Panc1 (cell line): ENCODE measurements at regions not wholly inside any gene's neighbourhood (a gene's known extent, or its start where the extent isn't known, plus 50 kb on each side); places are given as distances from the start of the nearest gene placed in this dataset.

Experiments used
- ATAC-seq: fragments of 200-7000 bp; cut with Tn5 transposase; 2 replicates; pipeline ENCODE4 v1.9.1; 2020; ENCODE audit warnings: mild to moderate bottlenecking, moderate library complexity
- BruUV-seq: library from RNA; stranded (reverse); fragments of 400-500 nt; replicated peaks from 2 replicates; lab custom pipeline; 2021; lab: Mats Ljungman, UMichigan
- CTCF ChIA-PET: fragments of 300-600 bp; sonication (Branson Sonifier 250); formaldehyde crosslinking; loops from one replicate; lab custom pipeline; 2022; ENCODE audit warnings: antibody characterized with exemption; lab: Charles Lee
- POLR2A ChIA-PET: fragments of 300-600 bp; sonication (Branson Sonifier 250); formaldehyde crosslinking; loops from one replicate; lab custom pipeline; 2022; ENCODE audit warnings: antibody characterized with exemption; lab: Charles Lee
- DNase-seq: peaks from one replicate; pipeline ENCODE4 v3.0.0-alpha.2; 2010; ENCODE audit warnings: low read depth, low spot score
- H3K27ac ChIP-seq: 2 replicates; pipeline ENCODE4 v1.5.1; 2011; ENCODE audit warnings: mild to moderate bottlenecking, low read length, inconsistent platforms
- H3K27me3 ChIP-seq: fragments of 200-500 bp; sonication (Bioruptor generic); 2 replicates; pipeline ENCODE4 v1.6.0; 2014; ENCODE audit warnings: low read length, inconsistent platforms; ENCODE audit not compliant: control insufficient read depth, insufficient read depth
- H3K36me3 ChIP-seq: fragments of 200-500 bp; sonication (Bioruptor generic); 2 replicates; pipeline ENCODE4 v1.5.1; 2014; ENCODE audit warnings: inconsistent platforms, mild to moderate bottlenecking, low read length, moderate library complexity; ENCODE audit not compliant: control insufficient read depth, insufficient read depth
- H3K4me1 ChIP-seq: 2 replicates; pipeline ENCODE4 v1.5.1; 2011; ENCODE audit warnings: inconsistent platforms, mild to moderate bottlenecking, low read length, moderate library complexity; ENCODE audit not compliant: control insufficient read depth, insufficient read depth
- H3K4me3 ChIP-seq, 2 experiments: 2 replicates each; pipeline ENCODE4 v1.5.1; 2011 to 2012; ENCODE audit warnings: low read depth in 2 of 2, low read length in 2 of 2, mild to moderate bottlenecking in 2 of 2, inconsistent platforms in 1 of 2, moderate library complexity in 1 of 2
- H3K9me3 ChIP-seq: fragments of 200-500 bp; sonication (Bioruptor generic); 2 replicates; pipeline ENCODE4 v1.5.1; 2014; ENCODE audit warnings: low read depth, mild to moderate bottlenecking, inconsistent platforms, low read length, moderate library complexity; ENCODE audit not compliant: control insufficient read depth, insufficient read depth
- POLR2AphosphoS5 ChIP-seq: IDR thresholded peaks from 2 replicates; pipeline ENCODE4 v1.6.1; 2012; ENCODE audit warnings: mild to moderate bottlenecking, low read depth, low read length, moderate library complexity
- SIN3A ChIP-seq: IDR thresholded peaks from 2 replicates; pipeline ENCODE4 v1.6.1; 2012; ENCODE audit warnings: low read depth, mild to moderate bottlenecking, low read length, moderate library complexity, borderline replicate concordance; ENCODE audit not compliant: insufficient read depth
- TCF7L2 ChIP-seq: IDR thresholded peaks from 2 replicates; pipeline ENCODE4 v1.6.1; 2011; ENCODE audit warnings: mild to moderate bottlenecking, low read depth, low read length, inconsistent platforms
- in situ Hi-C: cut with HindIII; loops from 2 replicates; pipeline ENCODE4 v1.10.0; 2016; ENCODE audit warnings: low sequenced_read_pairs, low pct_unique_long_range_greater_than_20kb
- intact Hi-C: fragments of 100-400 bp; cut with micrococcal nuclease; formaldehyde crosslinking; loops from one replicate; pipeline ENCODE4 v1.10.0; 2022; ENCODE audit not compliant: unreplicated experiment
- TF ChIP-seq, protein P1 (sequence below), 2 experiments: IDR thresholded peaks; 2 replicates each; pipeline ENCODE4 v1.6.1; 2011 to 2012; ENCODE audit warnings: low read depth in 2 of 2, control low read depth in 1 of 2, low read length in 1 of 2, mild to moderate bottlenecking in 1 of 2, moderate library complexity in 1 of 2; ENCODE audit not compliant: insufficient read depth in 1 of 2
- TF ChIP-seq, protein P2 (sequence below): fragments of 450-650 bp; IDR thresholded peaks from 2 replicates; pipeline ENCODE4 v1.5.1; 2017; ENCODE audit warnings: mild to moderate bottlenecking

DNA sequence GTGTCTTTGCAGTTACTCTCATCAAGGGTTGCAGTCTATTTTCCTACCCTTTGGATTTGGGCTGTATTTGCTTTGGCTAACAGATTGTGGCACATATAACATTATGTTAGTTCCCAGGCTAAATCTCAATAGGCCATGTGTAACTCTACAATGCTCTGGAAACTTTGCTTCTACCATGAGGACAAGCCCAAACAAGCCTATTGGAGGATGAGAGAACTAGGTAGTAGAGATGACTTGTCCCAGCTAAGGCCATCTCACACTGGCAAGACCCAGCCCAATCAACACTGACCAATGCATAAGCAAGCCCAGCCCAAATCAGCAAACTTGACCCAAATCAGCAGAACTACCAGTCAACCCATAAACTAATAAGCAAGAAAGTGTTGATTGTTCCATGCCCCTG is 311.8 kb downstream of the NDFIP2 start:
- ATAC-seq (no peak), DNase-seq (no peak)
- intact Hi-C loops (no loop called here), in situ Hi-C loops (no loop called here)
- TF ChIP-seq, protein P1, sequence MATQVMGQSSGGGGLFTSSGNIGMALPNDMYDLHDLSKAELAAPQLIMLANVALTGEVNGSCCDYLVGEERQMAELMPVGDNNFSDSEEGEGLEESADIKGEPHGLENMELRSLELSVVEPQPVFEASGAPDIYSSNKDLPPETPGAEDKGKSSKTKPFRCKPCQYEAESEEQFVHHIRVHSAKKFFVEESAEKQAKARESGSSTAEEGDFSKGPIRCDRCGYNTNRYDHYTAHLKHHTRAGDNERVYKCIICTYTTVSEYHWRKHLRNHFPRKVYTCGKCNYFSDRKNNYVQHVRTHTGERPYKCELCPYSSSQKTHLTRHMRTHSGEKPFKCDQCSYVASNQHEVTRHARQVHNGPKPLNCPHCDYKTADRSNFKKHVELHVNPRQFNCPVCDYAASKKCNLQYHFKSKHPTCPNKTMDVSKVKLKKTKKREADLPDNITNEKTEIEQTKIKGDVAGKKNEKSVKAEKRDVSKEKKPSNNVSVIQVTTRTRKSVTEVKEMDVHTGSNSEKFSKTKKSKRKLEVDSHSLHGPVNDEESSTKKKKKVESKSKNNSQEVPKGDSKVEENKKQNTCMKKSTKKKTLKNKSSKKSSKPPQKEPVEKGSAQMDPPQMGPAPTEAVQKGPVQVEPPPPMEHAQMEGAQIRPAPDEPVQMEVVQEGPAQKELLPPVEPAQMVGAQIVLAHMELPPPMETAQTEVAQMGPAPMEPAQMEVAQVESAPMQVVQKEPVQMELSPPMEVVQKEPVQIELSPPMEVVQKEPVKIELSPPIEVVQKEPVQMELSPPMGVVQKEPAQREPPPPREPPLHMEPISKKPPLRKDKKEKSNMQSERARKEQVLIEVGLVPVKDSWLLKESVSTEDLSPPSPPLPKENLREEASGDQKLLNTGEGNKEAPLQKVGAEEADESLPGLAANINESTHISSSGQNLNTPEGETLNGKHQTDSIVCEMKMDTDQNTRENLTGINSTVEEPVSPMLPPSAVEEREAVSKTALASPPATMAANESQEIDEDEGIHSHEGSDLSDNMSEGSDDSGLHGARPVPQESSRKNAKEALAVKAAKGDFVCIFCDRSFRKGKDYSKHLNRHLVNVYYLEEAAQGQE (IDR thresholded peaks at IDR 0.05; ENCODE audit: insufficient read depth in 1 of 2, low read depth in 2 of 2, low read length in 1 of 2), result no peak
- TF ChIP-seq POLR2AphosphoS5, result no peak
- Histone ChIP-seq H3K27me3 (no peaks in the 10 kb centered on the region), H3K9me3 (no peaks in the 10 kb centered on the region), H3K4me1 (no peaks in the 10 kb centered on the region), H3K4me3 (no peak overlapping the region), H3K36me3 (no peaks in the 10 kb centered on the region), H3K27ac (no peak overlapping the region)
- BruUV-seq, result no TSS peak
- ChIA-PET CTCF (no interaction called here), POLR2A (interaction anchor here (0.6 kb wide), 1 partner anchor 543 kb away, joined by 4 read pairs; no protein-coding TSS in a partner anchor)

DNA sequence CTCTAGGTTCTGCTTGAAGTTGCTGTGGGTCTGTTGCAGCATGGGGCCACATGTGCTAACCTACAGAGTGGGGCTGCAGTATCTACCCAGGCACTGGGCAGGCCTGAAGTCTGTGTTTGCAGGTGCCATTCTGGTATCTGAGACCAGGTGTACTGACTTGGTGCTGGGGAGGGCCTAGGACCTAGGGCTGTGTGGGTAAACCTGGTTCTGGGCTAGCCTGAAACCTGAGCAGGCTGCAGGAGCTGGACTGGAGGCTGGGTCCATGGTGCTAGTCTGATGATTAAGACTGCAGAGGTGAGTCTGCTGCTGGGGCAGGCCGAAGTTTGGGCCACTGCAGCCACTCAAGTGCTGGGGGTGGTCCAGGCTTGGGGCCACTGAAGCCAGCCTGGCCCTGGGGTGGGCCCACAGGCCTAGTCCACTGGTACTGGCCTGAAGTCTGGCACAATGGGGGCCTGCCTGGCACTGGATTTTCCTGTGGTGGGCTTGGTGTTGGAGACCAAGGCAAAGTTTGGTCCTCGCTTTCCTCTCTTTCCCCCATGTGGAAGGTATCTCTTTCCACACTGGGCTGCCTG is 310.6 kb downstream of the NDFIP2 start:
- TF ChIP-seq TCF7L2 (no peak), SIN3A (no peak), POLR2AphosphoS5 (no peak)
- TF ChIP-seq, protein P2, sequence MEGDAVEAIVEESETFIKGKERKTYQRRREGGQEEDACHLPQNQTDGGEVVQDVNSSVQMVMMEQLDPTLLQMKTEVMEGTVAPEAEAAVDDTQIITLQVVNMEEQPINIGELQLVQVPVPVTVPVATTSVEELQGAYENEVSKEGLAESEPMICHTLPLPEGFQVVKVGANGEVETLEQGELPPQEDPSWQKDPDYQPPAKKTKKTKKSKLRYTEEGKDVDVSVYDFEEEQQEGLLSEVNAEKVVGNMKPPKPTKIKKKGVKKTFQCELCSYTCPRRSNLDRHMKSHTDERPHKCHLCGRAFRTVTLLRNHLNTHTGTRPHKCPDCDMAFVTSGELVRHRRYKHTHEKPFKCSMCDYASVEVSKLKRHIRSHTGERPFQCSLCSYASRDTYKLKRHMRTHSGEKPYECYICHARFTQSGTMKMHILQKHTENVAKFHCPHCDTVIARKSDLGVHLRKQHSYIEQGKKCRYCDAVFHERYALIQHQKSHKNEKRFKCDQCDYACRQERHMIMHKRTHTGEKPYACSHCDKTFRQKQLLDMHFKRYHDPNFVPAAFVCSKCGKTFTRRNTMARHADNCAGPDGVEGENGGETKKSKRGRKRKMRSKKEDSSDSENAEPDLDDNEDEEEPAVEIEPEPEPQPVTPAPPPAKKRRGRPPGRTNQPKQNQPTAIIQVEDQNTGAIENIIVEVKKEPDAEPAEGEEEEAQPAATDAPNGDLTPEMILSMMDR, result no peak
- TF ChIP-seq, protein P1 (IDR thresholded peaks at IDR 0.05; ENCODE audit: insufficient read depth in 1 of 2, low read depth in 2 of 2, low read length in 1 of 2), result no peak
- ChIA-PET CTCF (no interaction called here), POLR2A (no interaction called here)
- no peak overlapping the region for H3K27ac ChIP-seq
- H3K9me3 ChIP-seq, result no peaks in the 10 kb centered on the region
- H3K27me3 ChIP-seq, result no peaks in the 10 kb centered on the region
- in situ Hi-C loops, result no loop called here
- intact Hi-C loops, result no loop called here
- H3K4me1 ChIP-seq, result no peaks in the 10 kb centered on the region
- H3K4me3 ChIP-seq, result no peak overlapping the region
- no peak for ATAC-seq
- no peaks in the 10 kb centered on the region for H3K36me3 ChIP-seq
- no TSS peak for BruUV-seq
- no peak for DNase-seq
